Stomach smooth muscle (tissue), 2 donors: ENCODE measurements at regions not wholly inside any gene's neighbourhood (a gene's known extent, or its start where the extent isn't known, plus 50 kb on each side); places are given as distances from the start of the nearest gene placed in this dataset.

Source experiments
- H3K27ac ChIP-seq: one replicate; pipeline ENCODE4 v1.7.0; 2013; ENCODE audit warnings: mild to moderate bottlenecking, low read length, inconsistent platforms
- H3K27me3 ChIP-seq, 2 donors: one replicate each; pipeline ENCODE4 v1.7.0; 2013; ENCODE audit warnings: low read length in 2 of 2; ENCODE audit not compliant: insufficient read depth in 2 of 2, control insufficient read depth in 1 of 2
- H3K36me3 ChIP-seq, 2 donors: one replicate each; pipeline ENCODE4 v1.7.0; 2013; ENCODE audit warnings: low read length in 2 of 2; ENCODE audit not compliant: control insufficient read depth in 2 of 2, insufficient read depth in 2 of 2
- H3K4me1 ChIP-seq: one replicate; pipeline ENCODE4 v1.7.0; 2013; ENCODE audit warnings: low read length; ENCODE audit not compliant: control insufficient read depth, insufficient read depth
- H3K4me3 ChIP-seq, 2 donors: one replicate each; pipeline ENCODE4 v1.7.0; 2013; ENCODE audit warnings: low read length in 2 of 2
- H3K9ac ChIP-seq, 2 donors: one replicate each; pipeline ENCODE4 v1.7.0; 2013; ENCODE audit warnings: low read length in 2 of 2, mild to moderate bottlenecking in 1 of 2
- H3K9me3 ChIP-seq, 2 donors: one replicate each; pipeline ENCODE4 v1.7.0; 2013; ENCODE audit warnings: low read length in 2 of 2; ENCODE audit not compliant: control insufficient read depth in 2 of 2
- donor health status: healthy.
- donor health status: Pancreatic carcinoma.

GRCh38 chr5:93008502-93009207 lies 572.4 kb downstream of the NR2F1-AS1 start:
- Histone ChIP-seq H3K27me3 (no peaks in the 10 kb centered on the region), H3K9ac (no peak overlapping the region), H3K27ac (no peak overlapping the region), H3K4me3 (no peak overlapping the region), H3K9me3 (no peaks in the 10 kb centered on the region), H3K4me1 (no peaks in the 10 kb centered on the region), H3K36me3 (no peaks in the 10 kb centered on the region)

- Histone ChIP-seq H3K36me3 (no peaks in the 10 kb centered on the region), H3K9ac (no peak overlapping the region), H3K27me3 (no peaks in the 10 kb centered on the region), H3K4me3 (no peak overlapping the region), H3K9me3 (no peaks in the 10 kb centered on the region), H3K4me1 (no peaks in the 10 kb centered on the region), H3K27ac (no peak overlapping the region)
Observed at GRCh38 chr5:93006915-93007314, 574.1 kb downstream of the NR2F1-AS1 start.

- H3K9ac ChIP-seq = no peak overlapping the region
- no peaks in the 10 kb centered on the region for H3K36me3 ChIP-seq
- H3K27me3 ChIP-seq = no peaks in the 10 kb centered on the region
- H3K4me3 ChIP-seq = peak overlapping the region in 1 of 2 donors; percentile 23
- H3K9me3 ChIP-seq = no peaks in the 10 kb centered on the region
- H3K27ac ChIP-seq = no peak overlapping the region
- H3K4me1 ChIP-seq = no peaks in the 10 kb centered on the region
Observed at GRCh38 chr5:92998456-92998855, 582.6 kb downstream of the NR2F1-AS1 start.

- no peaks in the 10 kb centered on the region for H3K9me3 ChIP-seq
- no peak overlapping the region for H3K4me3 ChIP-seq
- H3K27me3 ChIP-seq = no peaks in the 10 kb centered on the region
- H3K4me1 ChIP-seq = peaks cover 3% of the 10 kb centered on the region
- H3K27ac ChIP-seq = no peak overlapping the region
- H3K9ac ChIP-seq = no peak overlapping the region
- no peaks in the 10 kb centered on the region for H3K36me3 ChIP-seq
Observed at GRCh38 chr5:92994392-92994791, 586.6 kb downstream of the NR2F1-AS1 start.

- Histone ChIP-seq H3K9me3 (no peaks in the 10 kb centered on the region), H3K4me3 (no peak overlapping the region), H3K27me3 (no peaks in the 10 kb centered on the region), H3K36me3 (no peaks in the 10 kb centered on the region), H3K27ac (no peak overlapping the region), H3K9ac (no peak overlapping the region), H3K4me1 (peaks cover 3% of the 10 kb centered on the region)
Observed at GRCh38 chr5:92992073-92992472, 588.9 kb downstream of the NR2F1-AS1 start.

GRCh38 chr5:92991581-92992067 lies 589.4 kb downstream of the NR2F1-AS1 start:
- Histone ChIP-seq H3K36me3 (no peaks in the 10 kb centered on the region), H3K27ac (no peak overlapping the region), H3K9me3 (no peaks in the 10 kb centered on the region), H3K9ac (no peak overlapping the region), H3K4me3 (no peak overlapping the region), H3K27me3 (no peaks in the 10 kb centered on the region), H3K4me1 (peaks cover 3% of the 10 kb centered on the region)

GRCh38 chr5:92990771-92991170 lies 590.2 kb downstream of the NR2F1-AS1 start:
- H3K4me3 ChIP-seq = no peak overlapping the region
- peaks cover 3% of the 10 kb centered on the region for H3K4me1 ChIP-seq
- H3K27ac ChIP-seq = no peak overlapping the region
- no peaks in the 10 kb centered on the region for H3K9me3 ChIP-seq
- no peaks in the 10 kb centered on the region for H3K27me3 ChIP-seq
- H3K36me3 ChIP-seq = no peaks in the 10 kb centered on the region
- H3K9ac ChIP-seq = no peak overlapping the region

- Histone ChIP-seq H3K27ac (no peak overlapping the region), H3K9ac (no peak overlapping the region), H3K4me1 (no peaks in the 10 kb centered on the region), H3K27me3 (no peaks in the 10 kb centered on the region), H3K36me3 (no peaks in the 10 kb centered on the region), H3K4me3 (no peak overlapping the region), H3K9me3 (no peaks in the 10 kb centered on the region)
Observed at GRCh38 chr5:92981001-92981400, 600.0 kb downstream of the NR2F1-AS1 start.

GRCh38 chr5:92980491-92980890 lies 600.5 kb downstream of the NR2F1-AS1 start:
- Histone ChIP-seq H3K4me3 (no peak overlapping the region), H3K4me1 (no peaks in the 10 kb centered on the region), H3K36me3 (no peaks in the 10 kb centered on the region), H3K9ac (no peak overlapping the region), H3K9me3 (no peaks in the 10 kb centered on the region), H3K27me3 (no peaks in the 10 kb centered on the region), H3K27ac (no peak overlapping the region)

- Histone ChIP-seq H3K4me3 (no peak overlapping the region), H3K9ac (no peak overlapping the region), H3K9me3 (no peaks in the 10 kb centered on the region), H3K36me3 (no peaks in the 10 kb centered on the region), H3K27ac (no peak overlapping the region), H3K4me1 (no peaks in the 10 kb centered on the region), H3K27me3 (no peaks in the 10 kb centered on the region)
Observed at GRCh38 chr5:92979716-92980115, 601.3 kb downstream of the NR2F1-AS1 start.

- no peaks in the 10 kb centered on the region for H3K4me1 ChIP-seq
- H3K9me3 ChIP-seq = no peaks in the 10 kb centered on the region
- H3K27ac ChIP-seq = no peak overlapping the region
- no peaks in the 10 kb centered on the region for H3K36me3 ChIP-seq
- no peak overlapping the region for H3K4me3 ChIP-seq
- H3K9ac ChIP-seq = no peak overlapping the region
- no peaks in the 10 kb centered on the region for H3K27me3 ChIP-seq
Observed at GRCh38 chr5:92977846-92978540, 603.0 kb downstream of the NR2F1-AS1 start.
